ENCODE measurements at regions not wholly inside any gene's neighbourhood (a gene's known extent, or its start where the extent isn't known, plus 50 kb on each side); places are given as distances from the start of the nearest gene placed in this dataset.

DNA sequence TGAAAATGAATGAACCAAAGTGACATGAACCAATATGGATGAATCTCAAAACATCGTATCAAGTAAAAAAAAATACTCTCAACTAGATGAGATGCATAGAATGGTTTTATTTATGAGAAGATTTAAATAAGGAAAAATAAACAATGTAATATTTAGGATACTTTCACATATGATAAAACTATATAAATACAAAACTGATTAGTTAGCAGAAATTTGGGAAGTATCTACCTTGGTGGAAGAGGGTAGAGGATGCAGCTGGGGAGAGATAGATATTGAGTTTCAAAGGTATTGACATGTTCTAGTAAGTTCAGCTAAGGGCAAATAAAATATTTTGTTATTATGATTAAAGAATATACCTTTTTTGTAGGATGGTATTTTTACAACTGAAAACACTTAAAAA lies 463.1 kb downstream of the SH2D4B start:
- H3K4me3 ChIP-seq (ENCODE audit: low read length): no peak overlapping the region
- no peaks in the 10 kb centered on the region for H3K36me3 ChIP-seq (ENCODE audit: control insufficient read depth, low read depth, low read length)
- no peaks in the 10 kb centered on the region for H3K27me3 ChIP-seq (ENCODE audit: control insufficient read depth, insufficient read depth, low read length)
- H3K9me3 ChIP-seq (ENCODE audit: control insufficient read depth, low read depth, low read length): no peaks in the 10 kb centered on the region
- H3K9ac ChIP-seq (ENCODE audit: low read length): no peak overlapping the region
- H3K27ac ChIP-seq (ENCODE audit: low read length): no peak overlapping the region
- no peaks in the 10 kb centered on the region for H3K4me1 ChIP-seq (ENCODE audit: control insufficient read depth, low read depth, low read length)

DNA sequence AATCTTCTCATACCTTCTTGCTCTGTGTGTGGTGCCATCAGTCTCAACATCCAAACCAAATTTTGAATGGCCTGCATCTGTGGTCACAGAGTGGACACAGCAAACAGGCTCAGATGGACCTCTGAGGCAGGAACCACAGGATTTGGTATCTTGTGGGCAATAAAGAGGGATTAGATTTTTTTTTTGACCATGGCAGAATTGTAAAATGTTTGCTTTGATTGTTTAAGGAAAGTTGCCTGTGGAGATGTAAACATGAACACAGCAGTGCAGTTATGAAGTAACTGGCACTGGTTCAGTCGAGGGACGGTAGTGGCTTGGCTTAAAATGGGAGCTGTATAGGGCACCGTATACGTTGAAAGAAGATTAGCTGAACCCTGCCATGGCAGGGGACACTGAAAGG lies 464.7 kb downstream of the SH2D4B start:
- no peaks in the 10 kb centered on the region for H3K27me3 ChIP-seq (ENCODE audit: control insufficient read depth, insufficient read depth, low read length)
- H3K9me3 ChIP-seq (ENCODE audit: control insufficient read depth, low read depth, low read length): no peaks in the 10 kb centered on the region
- no peak overlapping the region for H3K9ac ChIP-seq (ENCODE audit: low read length)
- H3K4me3 ChIP-seq (ENCODE audit: low read length): no peak overlapping the region
- H3K4me1 ChIP-seq (ENCODE audit: control insufficient read depth, low read depth, low read length): no peaks in the 10 kb centered on the region
- H3K27ac ChIP-seq (ENCODE audit: low read length): no peak overlapping the region
- H3K36me3 ChIP-seq (ENCODE audit: control insufficient read depth, low read depth, low read length): no peaks in the 10 kb centered on the region

DNA sequence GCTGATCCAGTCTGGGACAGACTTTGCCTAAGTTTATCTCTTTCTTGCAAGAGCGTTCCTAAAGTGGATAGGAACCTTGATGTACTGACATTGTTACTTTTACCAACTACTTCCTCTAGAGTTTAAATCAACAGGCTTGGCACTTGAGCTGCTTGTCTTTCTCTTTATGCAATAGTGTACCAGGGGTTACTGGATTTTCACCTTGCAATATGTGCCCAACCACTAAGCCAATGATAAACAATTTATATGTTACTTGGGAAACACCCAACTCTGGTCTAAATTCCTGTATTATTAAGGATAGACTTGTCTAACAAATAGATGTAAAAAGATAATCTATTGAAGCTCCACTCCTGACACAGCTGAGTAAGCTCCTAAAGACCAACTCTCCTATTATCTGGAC lies 470.2 kb downstream of the SH2D4B start:
- Histone ChIP-seq H3K4me3 (ENCODE audit: low read length) (no peak overlapping the region), H3K27ac (ENCODE audit: low read length) (no peak overlapping the region), H3K9me3 (ENCODE audit: control insufficient read depth, low read depth, low read length) (no peaks in the 10 kb centered on the region), H3K9ac (ENCODE audit: low read length) (no peak overlapping the region), H3K36me3 (ENCODE audit: control insufficient read depth, low read depth, low read length) (no peaks in the 10 kb centered on the region), H3K27me3 (ENCODE audit: control insufficient read depth, insufficient read depth, low read length) (no peaks in the 10 kb centered on the region), H3K4me1 (ENCODE audit: control insufficient read depth, low read depth, low read length) (no peaks in the 10 kb centered on the region)

DNA sequence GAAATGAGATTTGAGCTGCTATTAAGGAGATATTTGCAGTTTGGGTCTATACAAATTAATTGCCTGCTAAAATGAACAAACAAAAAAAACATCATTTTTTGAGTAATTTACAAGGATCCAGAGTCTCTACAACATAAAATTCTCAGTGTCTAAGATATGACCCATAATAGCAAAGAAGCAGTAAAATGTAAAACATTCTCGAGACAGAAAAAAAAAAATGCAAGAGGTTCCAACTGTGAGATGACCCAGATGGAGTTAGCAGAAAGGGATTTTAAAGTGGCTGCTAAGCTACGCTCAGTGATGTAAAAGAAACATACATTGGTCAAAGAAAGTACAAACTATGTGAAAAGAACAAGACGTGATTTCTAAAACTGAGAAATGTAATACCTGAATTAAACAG lies 471.0 kb downstream of the SH2D4B start:
- Histone ChIP-seq H3K4me1 (ENCODE audit: control insufficient read depth, low read depth, low read length) (no peaks in the 10 kb centered on the region), H3K27ac (ENCODE audit: low read length) (no peak overlapping the region), H3K9me3 (ENCODE audit: control insufficient read depth, low read depth, low read length) (no peaks in the 10 kb centered on the region), H3K4me3 (ENCODE audit: low read length) (no peak overlapping the region), H3K36me3 (ENCODE audit: control insufficient read depth, low read depth, low read length) (no peaks in the 10 kb centered on the region), H3K9ac (ENCODE audit: low read length) (no peak overlapping the region), H3K27me3 (ENCODE audit: control insufficient read depth, insufficient read depth, low read length) (no peaks in the 10 kb centered on the region)

DNA sequence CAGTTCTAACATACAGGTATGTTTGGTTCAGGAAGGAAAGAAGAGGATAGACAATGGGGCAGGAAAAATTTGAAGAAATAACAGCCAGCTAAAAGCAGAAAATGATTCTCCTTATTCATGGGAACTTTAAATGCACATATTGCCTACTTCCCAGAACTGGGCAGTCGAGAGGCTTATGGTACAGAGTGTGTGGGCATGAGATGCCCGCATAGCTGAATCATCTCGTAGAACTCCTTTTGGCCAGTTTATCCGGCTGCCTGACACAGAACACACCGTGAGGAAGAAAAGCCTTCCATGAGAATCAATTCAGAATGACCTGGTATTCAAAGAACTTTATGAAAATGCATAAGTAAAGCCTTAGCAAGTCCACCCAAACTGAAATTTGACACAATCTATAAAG lies 471.6 kb downstream of the SH2D4B start:
- no peak overlapping the region for H3K27ac ChIP-seq (ENCODE audit: low read length)
- no peaks in the 10 kb centered on the region for H3K36me3 ChIP-seq (ENCODE audit: control insufficient read depth, low read depth, low read length)
- no peaks in the 10 kb centered on the region for H3K27me3 ChIP-seq (ENCODE audit: control insufficient read depth, insufficient read depth, low read length)
- no peaks in the 10 kb centered on the region for H3K9me3 ChIP-seq (ENCODE audit: control insufficient read depth, low read depth, low read length)
- H3K4me1 ChIP-seq (ENCODE audit: control insufficient read depth, low read depth, low read length): no peaks in the 10 kb centered on the region
- no peak overlapping the region for H3K4me3 ChIP-seq (ENCODE audit: low read length)
- no peak overlapping the region for H3K9ac ChIP-seq (ENCODE audit: low read length)

DNA sequence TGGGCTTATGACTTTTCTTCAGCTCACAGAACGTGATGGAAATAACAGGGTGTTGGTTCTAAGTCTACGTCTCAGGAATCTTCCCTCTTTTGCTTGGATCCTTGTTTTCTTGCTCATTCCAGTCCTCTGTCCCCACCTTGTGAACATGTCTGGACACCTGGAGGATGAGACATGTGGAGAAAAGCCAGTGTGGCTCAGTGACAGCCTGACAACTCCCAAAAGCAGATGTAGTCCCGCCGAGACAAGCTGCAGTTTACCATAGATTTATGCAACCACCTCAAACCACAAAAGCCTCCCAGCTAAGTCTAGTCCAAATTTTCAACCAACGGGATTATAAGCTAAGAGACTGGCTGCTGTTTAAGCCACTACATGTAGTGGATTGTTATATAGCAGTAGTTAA lies 476.1 kb downstream of the SH2D4B start:
- no peaks in the 10 kb centered on the region for H3K9me3 ChIP-seq (ENCODE audit: control insufficient read depth, low read depth, low read length)
- no peak overlapping the region for H3K27ac ChIP-seq (ENCODE audit: low read length)
- no peaks in the 10 kb centered on the region for H3K27me3 ChIP-seq (ENCODE audit: control insufficient read depth, insufficient read depth, low read length)
- H3K9ac ChIP-seq (ENCODE audit: low read length): no peak overlapping the region
- no peaks in the 10 kb centered on the region for H3K4me1 ChIP-seq (ENCODE audit: control insufficient read depth, low read depth, low read length)
- H3K36me3 ChIP-seq (ENCODE audit: control insufficient read depth, low read depth, low read length): no peaks in the 10 kb centered on the region
- H3K4me3 ChIP-seq (ENCODE audit: low read length): no peak overlapping the region

DNA sequence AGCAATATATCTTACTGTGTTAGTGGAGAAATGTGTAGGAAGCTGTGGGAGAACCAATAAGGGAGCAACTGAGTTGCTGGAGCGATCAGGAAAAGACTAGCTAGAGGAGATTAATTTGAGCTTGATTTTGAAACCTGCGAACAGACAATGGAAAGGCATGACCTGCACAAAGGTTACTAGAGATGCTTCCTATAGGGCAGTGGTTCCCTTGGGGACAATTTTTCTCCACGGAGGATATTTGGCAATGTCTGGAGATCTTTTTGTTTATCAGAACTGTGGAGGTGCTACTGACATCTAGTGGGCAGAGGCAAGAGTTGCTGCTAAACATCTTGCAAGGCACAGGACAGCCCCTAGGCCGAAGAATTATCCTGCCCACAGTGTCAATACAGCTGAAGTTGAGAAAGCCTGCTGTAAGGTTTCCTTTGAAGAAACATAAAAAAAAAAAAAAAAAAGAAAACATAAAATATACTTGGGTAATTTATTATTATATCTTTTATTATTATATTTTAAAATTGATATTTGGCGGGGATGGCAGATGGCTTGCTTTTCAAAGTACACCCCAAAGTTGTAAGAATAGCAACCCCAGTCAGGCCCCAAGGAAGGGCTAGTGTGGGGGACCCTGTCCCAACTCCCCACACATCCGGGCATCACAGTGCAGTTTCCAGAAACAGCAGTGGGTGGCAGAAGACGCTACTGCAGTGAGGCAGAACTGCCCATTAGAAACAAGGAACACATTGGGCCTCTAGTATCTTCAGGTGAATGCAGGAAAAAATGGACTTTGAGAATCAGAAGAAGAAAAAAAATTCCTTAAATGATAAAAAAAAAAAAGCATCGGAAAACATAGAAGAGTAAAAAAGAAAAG lies 481.6 kb downstream of the SH2D4B start:
- no peaks in the 10 kb centered on the region for H3K36me3 ChIP-seq (ENCODE audit: control insufficient read depth, low read depth, low read length)
- no peaks in the 10 kb centered on the region for H3K9me3 ChIP-seq (ENCODE audit: control insufficient read depth, low read depth, low read length)
- H3K4me1 ChIP-seq (ENCODE audit: control insufficient read depth, low read depth, low read length): no peaks in the 10 kb centered on the region
- no peak overlapping the region for H3K4me3 ChIP-seq (ENCODE audit: low read length)
- H3K9ac ChIP-seq (ENCODE audit: low read length): no peak overlapping the region
- no peak overlapping the region for H3K27ac ChIP-seq (ENCODE audit: low read length)
- H3K27me3 ChIP-seq (ENCODE audit: control insufficient read depth, insufficient read depth, low read length): no peaks in the 10 kb centered on the region

DNA sequence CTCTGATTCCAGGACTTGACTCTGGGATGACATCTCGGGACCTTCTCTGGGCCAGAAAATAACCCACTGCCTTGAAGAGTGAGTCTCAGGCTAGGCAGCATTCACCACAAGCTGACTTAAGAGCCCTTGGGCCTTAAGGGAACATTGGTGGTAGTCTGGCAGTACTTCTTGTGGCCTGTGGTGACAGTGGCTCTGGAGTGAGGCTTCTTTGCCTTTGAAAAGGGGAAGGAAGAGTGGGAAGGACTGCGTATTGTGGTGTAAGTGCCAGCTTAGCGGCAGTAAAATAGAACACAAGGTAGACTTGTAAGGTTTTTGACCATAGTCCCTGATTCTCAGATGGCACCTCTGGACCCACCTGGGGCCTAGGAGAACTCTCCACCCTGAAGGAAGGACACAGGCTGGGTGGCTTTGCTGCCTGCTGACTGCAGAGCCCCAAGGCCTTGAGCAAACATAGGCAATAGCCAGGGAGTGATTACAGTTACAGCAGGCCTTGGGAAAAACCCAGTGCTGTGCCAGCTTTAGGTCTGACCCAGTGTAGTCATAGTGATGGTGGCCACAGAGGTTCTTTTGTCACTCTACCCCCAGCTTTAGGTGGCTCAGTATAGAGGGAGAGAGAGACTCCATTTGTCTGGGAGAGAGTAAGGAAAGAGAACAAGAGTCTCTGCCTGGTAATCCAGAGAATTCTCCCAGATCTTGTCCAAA lies 483.9 kb downstream of the SH2D4B start:
- Histone ChIP-seq H3K27me3 (ENCODE audit: control insufficient read depth, insufficient read depth, low read length) (no peaks in the 10 kb centered on the region), H3K9me3 (ENCODE audit: control insufficient read depth, low read depth, low read length) (no peaks in the 10 kb centered on the region), H3K4me1 (ENCODE audit: control insufficient read depth, low read depth, low read length) (no peaks in the 10 kb centered on the region), H3K9ac (ENCODE audit: low read length) (no peak overlapping the region), H3K4me3 (ENCODE audit: low read length) (no peak overlapping the region), H3K27ac (ENCODE audit: low read length) (no peak overlapping the region), H3K36me3 (ENCODE audit: control insufficient read depth, low read depth, low read length) (no peaks in the 10 kb centered on the region)

DNA sequence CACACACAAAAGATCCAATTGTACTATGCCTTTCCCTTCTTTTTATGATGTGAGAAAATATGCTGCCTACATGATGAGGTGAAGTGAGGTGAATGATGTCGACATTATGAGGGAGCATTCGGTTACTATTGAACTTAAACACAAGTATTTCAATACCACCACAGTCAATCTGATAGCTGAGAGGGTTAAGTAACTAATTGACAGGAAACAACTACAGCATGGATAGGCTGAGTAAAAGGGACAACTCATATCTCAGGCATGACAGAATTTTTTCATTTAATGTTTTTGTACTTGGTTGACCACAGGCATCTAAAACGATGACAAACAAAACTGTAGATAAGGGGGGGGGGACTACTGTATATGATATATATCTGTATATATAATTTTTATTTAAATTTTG lies 488.9 kb downstream of the SH2D4B start:
- Histone ChIP-seq H3K9ac (ENCODE audit: low read length) (no peak overlapping the region), H3K4me3 (ENCODE audit: low read length) (no peak overlapping the region), H3K27me3 (ENCODE audit: control insufficient read depth, insufficient read depth, low read length) (no peaks in the 10 kb centered on the region), H3K36me3 (ENCODE audit: control insufficient read depth, low read depth, low read length) (no peaks in the 10 kb centered on the region), H3K4me1 (ENCODE audit: control insufficient read depth, low read depth, low read length) (peaks cover 3% of the 10 kb centered on the region), H3K9me3 (ENCODE audit: control insufficient read depth, low read depth, low read length) (no peaks in the 10 kb centered on the region), H3K27ac (ENCODE audit: low read length) (no peak overlapping the region)

DNA sequence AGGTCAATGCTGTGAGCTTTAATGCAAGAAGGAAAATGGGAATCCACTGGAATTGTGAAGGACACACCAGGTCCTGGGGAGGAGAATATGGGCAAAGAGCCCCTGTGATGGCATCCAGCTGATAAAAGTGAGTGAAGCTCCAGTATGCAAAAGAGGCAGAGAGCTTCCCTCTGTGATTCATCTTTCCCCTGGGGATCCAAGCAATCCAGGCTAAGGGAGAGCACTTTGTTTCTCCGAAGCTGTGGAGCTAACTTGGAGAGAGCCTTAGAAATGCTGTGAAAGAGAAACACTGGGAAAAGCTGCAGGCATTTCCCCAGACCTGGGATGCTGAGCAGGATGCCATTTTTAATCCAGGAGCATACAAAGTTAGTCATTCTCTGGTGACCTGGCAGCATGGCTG lies 489.5 kb downstream of the SH2D4B start:
- Histone ChIP-seq H3K27ac (ENCODE audit: low read length) (no peak overlapping the region), H3K27me3 (ENCODE audit: control insufficient read depth, insufficient read depth, low read length) (no peaks in the 10 kb centered on the region), H3K4me3 (ENCODE audit: low read length) (no peak overlapping the region)

DNA sequence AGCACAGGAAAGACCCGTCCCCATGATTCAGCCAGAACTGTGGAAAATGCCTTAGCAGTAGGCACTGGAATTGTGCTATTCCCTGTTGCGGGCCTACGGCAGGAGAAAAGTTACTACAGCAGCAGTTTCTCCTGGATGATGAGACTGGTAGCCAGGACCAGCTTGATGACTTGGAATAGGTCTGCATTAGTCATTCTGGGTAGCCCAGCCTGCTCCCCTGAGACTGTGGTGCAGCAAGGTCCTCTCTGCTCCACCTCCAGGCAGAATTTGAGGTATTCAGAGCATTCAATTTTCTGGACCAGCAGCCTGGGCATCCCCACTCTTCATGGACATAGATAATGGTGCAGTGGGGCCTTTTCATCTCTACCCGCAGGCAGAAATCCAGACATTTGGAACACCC lies 490.0 kb downstream of the SH2D4B start:
- no peak overlapping the region for H3K27ac ChIP-seq (ENCODE audit: low read length)
- H3K4me3 ChIP-seq (ENCODE audit: low read length): no peak overlapping the region
- H3K27me3 ChIP-seq (ENCODE audit: control insufficient read depth, insufficient read depth, low read length): no peaks in the 10 kb centered on the region
- H3K9me3 ChIP-seq (ENCODE audit: control insufficient read depth, low read depth, low read length): no peaks in the 10 kb centered on the region
- H3K36me3 ChIP-seq (ENCODE audit: control insufficient read depth, low read depth, low read length): no peaks in the 10 kb centered on the region
- H3K4me1 ChIP-seq (ENCODE audit: control insufficient read depth, low read depth, low read length): peaks cover 3% of the 10 kb centered on the region
- no peak overlapping the region for H3K9ac ChIP-seq (ENCODE audit: low read length)

More for the DNA sequence above, 489.5 kb downstream of the SH2D4B start:
- H3K4me1 ChIP-seq (ENCODE audit: control insufficient read depth, low read depth, low read length): peaks cover 3% of the 10 kb centered on the region
- no peaks in the 10 kb centered on the region for H3K9me3 ChIP-seq (ENCODE audit: control insufficient read depth, low read depth, low read length)
- H3K36me3 ChIP-seq (ENCODE audit: control insufficient read depth, low read depth, low read length): no peaks in the 10 kb centered on the region
- no peak overlapping the region for H3K9ac ChIP-seq (ENCODE audit: low read length)

DNA sequence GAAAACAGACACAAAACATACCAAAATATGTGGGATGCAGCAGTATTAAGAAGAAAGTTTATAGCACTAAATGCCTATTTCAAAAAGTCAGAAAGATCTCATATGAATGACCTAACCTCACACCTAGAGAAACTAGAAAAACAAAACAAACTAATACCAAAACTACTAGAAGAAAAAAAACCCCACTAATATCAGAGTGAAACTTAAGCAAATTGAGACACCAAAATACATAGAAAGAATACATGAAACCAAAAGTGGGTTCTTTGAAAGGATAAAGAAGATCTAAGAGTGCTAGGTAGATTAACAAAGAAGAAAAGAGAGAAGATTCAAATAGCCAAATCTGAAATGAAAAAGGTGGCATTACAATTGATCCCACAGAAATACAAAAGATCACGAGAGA lies 494.1 kb downstream of the SH2D4B start:
- no peaks in the 10 kb centered on the region for H3K27me3 ChIP-seq (ENCODE audit: control insufficient read depth, insufficient read depth, low read length)
- no peak overlapping the region for H3K27ac ChIP-seq (ENCODE audit: low read length)
- H3K4me1 ChIP-seq (ENCODE audit: control insufficient read depth, low read depth, low read length): peaks cover 3% of the 10 kb centered on the region
- no peaks in the 10 kb centered on the region for H3K36me3 ChIP-seq (ENCODE audit: control insufficient read depth, low read depth, low read length)
- no peak overlapping the region for H3K9ac ChIP-seq (ENCODE audit: low read length)
- H3K9me3 ChIP-seq (ENCODE audit: control insufficient read depth, low read depth, low read length): no peaks in the 10 kb centered on the region
- H3K4me3 ChIP-seq (ENCODE audit: low read length): no peak overlapping the region

Measured in iPS-18a (cell line).